HG03457 (cell line): ENCODE measurements at regions not wholly inside any gene's neighbourhood (a gene's known extent, or its start where the extent isn't known, plus 50 kb on each side); places are given as distances from the start of the nearest gene placed in this dataset.

Experiments used
- ATAC-seq: cut with Tn5 transposase; IDR thresholded peaks from one replicate; pipeline ENCODE4 v1.9.1; 2021; ENCODE audit warnings: moderate number of reproducible peaks; ENCODE audit not compliant: unreplicated experiment

DNA sequence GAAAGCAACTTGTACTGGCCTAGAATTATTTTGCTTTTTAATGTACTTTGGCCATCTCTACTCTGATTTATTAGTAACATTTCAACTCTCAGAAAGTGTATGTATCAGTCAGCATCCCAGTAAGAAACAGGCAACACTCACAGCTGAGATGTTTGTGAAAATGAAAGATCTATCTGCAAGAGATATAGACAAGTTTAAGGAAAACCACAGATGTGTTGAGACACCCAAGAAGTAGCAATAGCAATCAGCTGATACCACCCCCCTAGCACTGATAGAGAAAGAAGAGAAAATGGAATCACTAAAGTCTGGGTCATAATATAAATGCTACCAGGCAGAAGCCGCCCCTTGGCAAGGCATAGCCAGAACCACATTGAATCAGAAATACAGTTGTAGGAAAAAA is 372.0 kb downstream of the ARAP2 start:
- ATAC-seq: no peak

- no peak for ATAC-seq
Observed at GRCh38 chr4:35879479-35879878, 364.8 kb downstream of the ARAP2 start.

- ATAC-seq: no peak
Observed at GRCh38 chr4:35883108-35883507, 361.2 kb downstream of the ARAP2 start.

- no peak for ATAC-seq
Observed at GRCh38 chr4:35884714-35885480, 359.4 kb downstream of the ARAP2 start.

DNA sequence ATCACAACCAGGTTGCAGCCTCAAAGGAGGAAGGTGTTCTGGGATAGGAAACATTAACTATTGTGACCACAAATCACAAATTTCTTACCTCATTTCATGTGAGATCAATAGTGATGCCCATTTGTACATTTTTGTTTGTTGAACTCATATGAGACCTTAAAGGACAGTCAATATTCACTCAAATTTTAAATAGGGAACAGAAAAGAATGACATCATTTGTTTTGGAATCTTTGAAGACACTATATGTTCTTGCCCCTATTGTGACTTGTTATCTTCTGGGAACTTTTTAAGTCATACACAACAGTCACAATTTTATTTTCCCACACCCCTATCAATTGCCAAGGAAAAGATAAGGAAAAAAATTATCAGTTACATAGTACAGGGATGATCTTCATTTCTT is 346.5 kb downstream of the ARAP2 start:
- ATAC-seq: no peak

DNA sequence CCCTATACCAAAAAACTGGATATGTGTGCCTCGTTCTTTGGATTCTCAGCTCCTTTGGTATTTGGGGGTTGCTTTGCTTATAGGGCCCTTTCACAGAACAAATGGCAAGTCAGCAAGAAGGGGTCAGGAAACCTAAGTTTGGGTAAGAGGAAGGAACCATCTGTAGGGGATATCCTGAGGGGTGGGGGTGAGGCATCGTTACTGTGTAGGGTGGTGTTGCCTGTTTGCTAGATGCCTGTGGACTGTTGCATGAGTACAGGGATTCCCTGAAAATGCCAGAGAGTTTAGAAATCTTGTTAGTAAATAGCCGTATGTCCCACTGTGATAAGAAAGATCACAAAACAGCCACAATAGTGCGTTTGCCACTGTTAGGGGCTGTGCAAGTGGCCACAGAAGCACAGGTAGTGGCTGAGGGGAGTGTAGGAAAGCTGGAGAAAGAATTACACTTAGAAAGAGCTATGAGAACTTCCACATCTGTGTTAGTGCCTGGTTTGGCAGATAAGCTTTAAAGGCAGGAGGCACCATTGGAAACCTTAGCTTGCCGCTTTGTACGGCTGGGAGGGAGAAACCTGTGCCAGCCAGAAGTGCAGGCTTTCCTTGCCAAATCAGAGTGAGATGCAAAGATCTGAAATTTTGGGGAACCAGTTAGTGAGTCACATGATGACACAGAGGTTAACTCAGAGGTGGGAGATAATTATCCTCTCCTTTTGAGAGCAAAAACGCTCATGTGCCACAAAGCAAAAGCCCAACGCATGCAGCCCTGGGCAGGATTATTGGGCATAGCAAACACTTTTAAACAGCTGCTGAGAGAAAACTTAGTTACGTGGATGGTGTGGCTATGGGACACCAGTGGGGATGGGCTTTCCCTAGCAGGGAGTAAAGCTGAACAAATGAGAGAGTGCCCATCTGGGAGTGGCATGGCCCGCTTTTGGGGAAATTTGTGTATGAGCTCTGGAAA is 343.7 kb downstream of the ARAP2 start:
- no peak for ATAC-seq

DNA sequence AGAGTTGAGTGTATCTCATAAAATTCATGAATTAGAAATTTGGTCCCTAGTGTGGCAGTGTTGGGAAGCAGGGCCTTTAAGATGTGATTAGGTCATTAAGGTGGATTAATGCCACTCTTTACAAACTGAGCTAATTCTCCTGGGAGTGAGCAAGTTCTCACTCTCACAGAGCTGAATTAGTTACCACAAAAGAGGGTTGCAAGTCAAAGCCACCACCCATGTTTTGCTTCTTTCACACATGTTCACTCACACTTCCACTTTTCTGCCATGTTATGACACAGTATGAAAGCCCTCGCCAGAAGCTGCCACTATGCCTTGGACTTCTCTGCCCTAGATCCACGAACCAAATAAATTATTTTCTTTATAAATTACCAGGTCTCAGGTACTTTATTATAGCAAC is 332.1 kb downstream of the ARAP2 start:
- peak; percentile 95 for ATAC-seq

DNA sequence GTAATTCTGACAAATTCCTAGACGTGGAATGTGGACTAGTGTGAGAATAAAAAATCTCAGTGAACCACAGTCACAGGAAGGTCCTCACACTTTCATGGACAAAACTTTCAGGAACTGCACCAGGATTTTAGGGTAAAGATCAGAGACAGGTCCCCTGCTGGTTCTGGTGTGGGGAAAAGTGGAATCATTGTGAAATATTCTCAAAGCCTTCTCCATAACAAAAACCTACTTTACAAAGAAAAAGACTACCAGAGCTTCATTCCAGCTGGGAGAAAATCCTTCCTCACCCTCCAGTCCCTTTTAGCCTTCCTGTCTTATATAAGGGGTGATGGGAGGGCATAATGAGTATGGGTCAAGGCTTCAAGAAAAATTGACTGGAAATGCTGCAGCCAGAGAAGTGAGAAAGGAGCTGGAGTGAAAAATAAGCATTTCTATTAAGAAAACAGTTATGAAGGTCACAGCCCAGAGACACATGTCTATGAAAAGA is 325.8 kb downstream of the ARAP2 start:
- no peak for ATAC-seq

DNA sequence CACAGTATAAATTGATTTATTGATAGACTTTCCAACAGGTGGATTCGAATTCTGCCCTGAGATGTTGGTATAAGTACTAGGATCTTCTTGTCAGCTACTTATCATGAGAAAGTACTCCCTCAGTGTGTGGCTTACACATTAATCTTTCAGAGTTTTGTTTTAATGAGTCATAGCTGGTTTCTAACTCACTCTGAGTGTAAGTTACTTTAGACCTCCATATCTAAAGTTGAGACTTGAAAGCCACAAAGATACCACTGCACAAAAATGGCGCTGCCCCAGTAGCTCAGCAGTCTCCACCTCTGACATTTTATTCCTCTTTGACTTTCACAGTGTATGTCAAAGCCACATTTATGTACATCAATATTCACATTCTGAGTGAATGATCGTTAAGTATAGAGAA is 318.5 kb downstream of the ARAP2 start:
- peak; percentile 89 for ATAC-seq

DNA sequence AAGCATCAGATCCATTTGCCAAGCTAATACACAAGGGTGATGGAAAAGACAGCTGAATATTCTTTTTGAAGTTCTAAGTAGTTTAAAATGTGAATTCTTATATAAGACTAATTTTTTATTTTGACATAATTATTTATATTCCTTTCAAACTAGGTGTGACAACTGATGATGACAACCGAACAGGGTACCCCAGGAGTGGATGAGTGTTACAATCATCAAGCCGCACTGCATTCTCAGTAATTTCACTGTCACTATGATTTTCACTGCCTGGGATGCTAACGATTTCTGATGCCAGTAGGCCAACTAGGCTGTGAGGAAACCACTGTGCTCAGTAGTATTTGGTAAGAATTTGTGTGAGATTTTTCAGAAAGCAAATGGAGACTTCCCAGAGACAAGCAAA is 317.5 kb downstream of the ARAP2 start:
- ATAC-seq: no peak

DNA sequence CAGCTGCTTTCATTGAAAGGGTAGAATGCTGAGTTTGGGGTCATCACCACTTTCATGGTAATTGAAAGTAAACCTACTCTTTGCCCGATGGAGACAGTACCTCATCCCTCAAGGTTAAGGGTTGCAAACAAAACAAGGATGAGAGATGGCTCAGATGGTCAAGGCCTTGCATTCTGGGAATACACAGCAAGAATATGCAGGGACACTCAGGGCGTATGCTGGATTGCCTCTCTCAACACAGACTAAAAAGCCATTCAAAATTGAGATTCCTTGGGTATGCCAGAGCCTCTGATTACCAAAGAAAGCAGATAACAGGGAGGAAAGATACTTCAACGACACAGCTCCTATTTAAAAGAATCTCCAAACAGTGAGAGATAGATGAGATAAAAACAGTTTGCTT is 310.4 kb downstream of the ARAP2 start:
- no peak for ATAC-seq

DNA sequence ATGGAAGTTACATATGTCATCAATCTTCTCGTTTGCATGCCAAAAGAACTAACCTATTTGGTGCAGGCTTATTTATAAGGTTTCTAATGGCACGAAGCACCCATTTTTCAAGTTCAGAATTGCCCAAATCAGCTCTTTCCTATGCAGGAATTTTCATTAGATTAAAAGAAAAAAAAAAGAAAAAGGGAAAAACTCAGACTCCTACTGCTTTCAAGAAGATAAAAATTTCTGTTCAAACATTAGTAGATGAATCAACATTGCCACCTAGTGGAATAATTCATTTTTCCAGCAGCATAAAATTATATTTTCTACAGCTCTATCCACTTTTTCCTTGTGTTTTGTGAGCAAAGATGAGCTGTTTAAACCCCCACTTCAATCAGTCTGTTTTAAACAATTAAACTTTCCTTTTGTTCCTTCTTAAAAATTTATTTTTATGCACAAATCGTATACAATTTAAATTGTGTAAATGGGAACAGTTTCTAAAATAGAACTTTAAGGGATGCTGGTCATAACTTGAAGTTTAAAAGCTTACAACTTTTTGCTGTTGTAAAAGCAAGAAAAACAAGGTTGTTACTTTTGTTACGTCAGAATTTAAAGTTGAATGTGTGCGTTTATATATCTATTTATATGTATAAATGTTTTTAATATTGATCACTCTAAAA is 309.9 kb downstream of the ARAP2 start:
- ATAC-seq: no peak

DNA sequence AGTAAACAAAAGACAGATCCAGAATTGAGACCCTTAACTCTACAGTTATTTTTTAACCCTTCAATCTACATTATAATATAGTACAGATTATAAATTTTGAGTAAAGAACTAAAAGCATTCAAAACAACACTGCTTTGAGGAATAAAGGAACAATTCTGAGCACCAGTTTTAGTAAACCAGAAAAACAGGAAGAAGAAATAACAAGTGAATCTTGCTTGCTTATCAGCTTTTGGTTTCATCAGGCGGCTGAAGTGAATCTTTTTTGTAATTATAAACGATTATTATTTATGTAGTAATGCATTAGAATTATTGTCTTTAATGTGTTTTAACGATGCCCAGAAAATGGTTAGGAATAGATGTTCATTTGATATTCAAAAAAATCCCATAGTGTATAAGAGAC is 305.4 kb downstream of the ARAP2 start:
- no peak for ATAC-seq

GRCh38 chr4:35939751-35940150 is 304.6 kb downstream of the ARAP2 start:
- no peak for ATAC-seq

DNA sequence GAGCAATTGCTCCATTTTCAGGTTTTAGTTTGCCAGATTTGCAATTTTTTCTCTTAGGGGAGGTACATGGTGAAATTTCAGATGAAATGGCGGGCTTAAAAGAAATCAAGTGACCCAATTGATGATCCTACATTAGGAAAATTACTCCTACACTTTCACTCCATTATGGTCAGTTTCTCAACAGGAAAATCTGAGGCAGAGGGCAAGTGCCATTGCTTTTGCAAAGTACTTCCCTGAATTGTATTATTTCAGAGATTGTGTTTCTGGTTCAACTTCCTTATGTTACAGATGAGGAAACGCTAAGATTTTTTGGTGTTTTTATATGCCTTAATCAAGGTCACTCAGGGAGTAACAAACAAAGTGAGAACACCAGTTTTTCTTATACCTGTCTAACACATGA is 302.2 kb downstream of the ARAP2 start:
- no peak for ATAC-seq

DNA sequence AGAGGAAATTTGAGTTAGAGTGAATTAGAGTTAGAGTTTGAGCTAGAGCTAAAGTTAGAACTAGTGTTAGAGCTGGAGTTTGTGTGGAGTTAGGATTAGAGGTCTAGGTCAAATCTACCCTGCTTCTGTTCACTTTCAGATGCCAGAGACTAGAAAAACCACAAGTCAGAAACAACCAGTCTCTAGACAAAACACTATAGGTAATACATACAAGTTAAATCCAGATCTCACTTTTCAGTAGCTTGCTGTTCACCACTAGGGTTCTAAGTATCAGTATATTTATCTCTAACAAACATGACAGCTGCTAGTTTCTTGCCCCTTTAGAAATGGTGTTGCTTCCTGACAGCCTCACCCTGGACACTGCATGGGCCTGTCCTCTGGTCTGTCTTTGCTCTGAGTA is 300.7 kb downstream of the ARAP2 start:
- no peak for ATAC-seq

DNA sequence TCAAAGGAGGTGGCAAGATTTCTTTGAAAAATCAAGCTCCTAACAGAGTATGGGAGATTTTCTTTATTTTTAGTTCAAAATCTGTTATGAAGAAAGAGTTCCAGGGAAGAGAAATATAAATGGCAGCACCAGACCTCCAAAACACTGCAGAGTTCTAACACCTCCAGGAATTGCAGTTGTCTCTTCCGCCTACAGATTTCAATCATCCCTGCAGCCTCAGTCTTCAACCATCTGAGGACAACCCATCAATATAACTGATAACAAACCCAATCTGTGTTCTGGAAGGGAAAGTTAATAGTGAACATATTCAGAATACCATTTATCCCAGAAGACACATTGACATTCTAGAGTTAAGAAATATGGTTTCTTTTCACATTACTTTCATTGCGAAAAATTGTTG is 296.1 kb downstream of the ARAP2 start:
- no peak for ATAC-seq

DNA sequence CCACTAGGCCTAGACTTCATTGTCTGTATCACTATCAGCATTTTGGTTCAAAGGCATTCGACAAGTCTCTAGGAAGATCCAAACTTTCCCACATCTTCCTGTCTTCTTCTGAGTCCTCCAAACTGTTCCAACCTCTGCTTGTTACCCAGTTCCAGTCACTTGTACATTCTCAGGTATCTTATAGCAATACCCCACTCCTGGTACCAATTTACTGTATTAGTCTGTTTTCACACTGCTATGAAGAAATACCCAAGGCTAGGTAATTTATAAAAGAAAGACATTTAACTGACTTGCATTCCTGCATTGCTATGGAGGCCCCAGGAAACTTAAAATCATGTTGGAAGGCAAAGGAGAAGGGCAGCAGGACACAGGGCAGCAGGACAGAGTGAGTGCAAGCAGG is 293.9 kb downstream of the ARAP2 start:
- no peak for ATAC-seq

- no peak for ATAC-seq
Observed at GRCh38 chr4:35952751-35953150, 291.6 kb downstream of the ARAP2 start.

DNA sequence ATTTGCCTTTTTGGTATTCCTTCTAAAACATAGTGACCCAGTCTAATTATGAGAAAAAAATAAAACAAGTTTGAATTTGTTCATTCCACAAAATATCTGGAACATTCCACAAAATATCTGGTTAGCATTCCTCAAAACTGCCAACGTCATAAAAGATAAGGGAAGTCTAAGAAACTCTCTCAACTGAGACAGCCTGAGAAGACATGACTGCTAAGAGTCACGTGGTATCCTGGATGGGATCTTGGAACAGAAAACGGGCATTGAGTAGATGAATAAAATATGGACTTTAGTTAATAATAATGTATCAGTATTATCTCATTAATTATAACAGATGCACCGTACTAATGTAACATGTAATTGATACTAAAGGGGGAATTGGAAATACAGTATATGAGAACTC is 280.9 kb downstream of the ARAP2 start:
- no peak for ATAC-seq

DNA sequence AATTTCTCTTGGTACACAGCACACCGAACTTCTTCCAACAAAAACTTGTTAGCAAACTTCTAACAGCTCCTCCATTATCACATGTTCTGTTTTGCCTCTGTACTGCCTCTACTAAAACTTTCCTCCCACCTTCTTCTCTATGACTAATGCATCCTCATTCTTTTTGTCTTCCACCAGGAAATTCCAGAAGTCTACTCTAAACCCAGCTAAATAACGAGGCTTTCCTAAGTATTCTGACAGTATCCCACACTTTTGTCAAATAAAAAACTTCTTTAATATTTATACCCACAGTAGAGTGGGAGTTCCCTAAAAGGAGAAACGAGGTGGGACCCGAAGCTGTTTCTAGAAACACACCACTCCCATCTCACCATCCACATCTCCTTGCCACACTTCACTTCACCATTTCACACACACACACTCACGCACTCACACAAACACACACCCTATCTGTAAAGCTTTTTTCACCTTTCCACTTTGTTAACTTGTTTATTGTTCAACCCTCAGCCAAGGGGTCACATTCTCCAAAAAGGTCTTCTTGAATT is 280.3 kb downstream of the ARAP2 start:
- no peak for ATAC-seq
